BE2C (cell line): ENCODE measurements at regions not wholly inside any gene's neighbourhood (a gene's known extent, or its start where the extent isn't known, plus 50 kb on each side); places are given as distances from the start of the nearest gene placed in this dataset.

ENCODE experiments used
- DNase-seq: peaks from one replicate; pipeline ENCODE4 v3.0.0-alpha.2; 2020
- H3K27me3 ChIP-seq: fragments of 250-450 bp; sonication (Bioruptor Pico); 2 replicates; pipeline ENCODE4 v1.5.1; 2020; ENCODE audit warnings: mild to moderate bottlenecking
- H3K36me3 ChIP-seq: fragments of 250-450 bp; sonication (Bioruptor Pico); 2 replicates; pipeline ENCODE4 v1.5.1; 2020; ENCODE audit warnings: mild to moderate bottlenecking
- H3K4me1 ChIP-seq: fragments of 250-450 bp; sonication (Bioruptor Pico); 2 replicates; pipeline ENCODE4 v1.5.1; 2020
- H3K4me3 ChIP-seq: 2 replicates; pipeline ENCODE4 v1.5.1; 2011; ENCODE audit warnings: low read depth, low read length
- H3K9me3 ChIP-seq: fragments of 250-450 bp; sonication (Bioruptor Pico); 2 replicates; pipeline ENCODE4 v1.5.1; 2020
- TF ChIP-seq, protein P1 (sequence below): IDR thresholded peaks from 2 replicates; pipeline ENCODE4 v1.5.1; 2012; ENCODE audit warnings: mild to moderate bottlenecking, low read depth, low read length

DNA sequence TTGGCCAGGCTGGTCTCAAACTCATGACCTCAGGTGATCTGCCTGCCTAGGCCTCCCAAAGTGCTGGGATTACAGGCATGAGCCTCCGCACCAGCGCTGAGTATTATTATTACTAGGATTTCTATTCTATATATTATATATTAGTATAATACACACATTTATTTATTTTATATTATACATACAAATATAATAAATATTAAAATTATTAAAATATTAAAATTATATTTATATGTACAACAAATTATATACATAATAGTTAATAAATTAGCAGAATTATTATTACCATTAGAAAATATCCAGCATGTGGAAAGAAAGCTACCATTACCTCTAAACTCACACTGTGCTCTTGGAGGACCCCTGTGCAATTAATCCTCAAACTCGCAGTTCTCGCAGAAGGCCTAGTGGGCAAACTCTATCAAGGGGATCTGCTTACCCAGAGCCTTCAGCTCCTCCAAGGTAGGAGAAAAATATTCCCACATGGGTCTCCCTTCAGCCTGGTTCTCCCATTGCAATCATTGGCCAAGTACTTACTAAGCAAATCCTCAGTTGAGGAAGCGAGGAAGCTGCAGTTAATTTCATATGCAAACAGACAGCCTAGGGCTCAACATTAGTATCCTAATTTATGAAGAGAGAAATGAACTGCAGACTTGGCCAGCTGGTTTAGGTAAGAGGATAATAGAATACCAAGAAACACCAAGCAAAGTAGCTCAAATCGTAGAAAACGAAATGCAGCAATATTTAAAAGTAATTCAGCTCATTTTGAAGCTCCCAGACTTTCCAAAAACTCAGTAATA, 241.4 kb upstream of the IRX5 start:
- TF ChIP-seq, protein P1, sequence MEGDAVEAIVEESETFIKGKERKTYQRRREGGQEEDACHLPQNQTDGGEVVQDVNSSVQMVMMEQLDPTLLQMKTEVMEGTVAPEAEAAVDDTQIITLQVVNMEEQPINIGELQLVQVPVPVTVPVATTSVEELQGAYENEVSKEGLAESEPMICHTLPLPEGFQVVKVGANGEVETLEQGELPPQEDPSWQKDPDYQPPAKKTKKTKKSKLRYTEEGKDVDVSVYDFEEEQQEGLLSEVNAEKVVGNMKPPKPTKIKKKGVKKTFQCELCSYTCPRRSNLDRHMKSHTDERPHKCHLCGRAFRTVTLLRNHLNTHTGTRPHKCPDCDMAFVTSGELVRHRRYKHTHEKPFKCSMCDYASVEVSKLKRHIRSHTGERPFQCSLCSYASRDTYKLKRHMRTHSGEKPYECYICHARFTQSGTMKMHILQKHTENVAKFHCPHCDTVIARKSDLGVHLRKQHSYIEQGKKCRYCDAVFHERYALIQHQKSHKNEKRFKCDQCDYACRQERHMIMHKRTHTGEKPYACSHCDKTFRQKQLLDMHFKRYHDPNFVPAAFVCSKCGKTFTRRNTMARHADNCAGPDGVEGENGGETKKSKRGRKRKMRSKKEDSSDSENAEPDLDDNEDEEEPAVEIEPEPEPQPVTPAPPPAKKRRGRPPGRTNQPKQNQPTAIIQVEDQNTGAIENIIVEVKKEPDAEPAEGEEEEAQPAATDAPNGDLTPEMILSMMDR: no peak
- no peaks in the 10 kb centered on the region for H3K9me3 ChIP-seq
- H3K4me1 ChIP-seq: no peaks in the 10 kb centered on the region
- DNase-seq: no peak
- no peaks in the 10 kb centered on the region; the same call in 1 of the 2 replicates for H3K27me3 ChIP-seq
- H3K36me3 ChIP-seq: no peaks in the 10 kb centered on the region
- no peak overlapping the region for H3K4me3 ChIP-seq

- H3K36me3 ChIP-seq: no peaks in the 10 kb centered on the region
- TF ChIP-seq, protein P1: no peak
- no peaks in the 10 kb centered on the region for H3K9me3 ChIP-seq
- DNase-seq: no peak
- no peaks in the 10 kb centered on the region for H3K4me1 ChIP-seq
- no peak overlapping the region for H3K4me3 ChIP-seq
- no peaks in the 10 kb centered on the region; the same call in 1 of the 2 replicates for H3K27me3 ChIP-seq
These were observed 242.3 kb upstream of the IRX5 start for GRCh38 chr16:54688339-54688738.

DNA sequence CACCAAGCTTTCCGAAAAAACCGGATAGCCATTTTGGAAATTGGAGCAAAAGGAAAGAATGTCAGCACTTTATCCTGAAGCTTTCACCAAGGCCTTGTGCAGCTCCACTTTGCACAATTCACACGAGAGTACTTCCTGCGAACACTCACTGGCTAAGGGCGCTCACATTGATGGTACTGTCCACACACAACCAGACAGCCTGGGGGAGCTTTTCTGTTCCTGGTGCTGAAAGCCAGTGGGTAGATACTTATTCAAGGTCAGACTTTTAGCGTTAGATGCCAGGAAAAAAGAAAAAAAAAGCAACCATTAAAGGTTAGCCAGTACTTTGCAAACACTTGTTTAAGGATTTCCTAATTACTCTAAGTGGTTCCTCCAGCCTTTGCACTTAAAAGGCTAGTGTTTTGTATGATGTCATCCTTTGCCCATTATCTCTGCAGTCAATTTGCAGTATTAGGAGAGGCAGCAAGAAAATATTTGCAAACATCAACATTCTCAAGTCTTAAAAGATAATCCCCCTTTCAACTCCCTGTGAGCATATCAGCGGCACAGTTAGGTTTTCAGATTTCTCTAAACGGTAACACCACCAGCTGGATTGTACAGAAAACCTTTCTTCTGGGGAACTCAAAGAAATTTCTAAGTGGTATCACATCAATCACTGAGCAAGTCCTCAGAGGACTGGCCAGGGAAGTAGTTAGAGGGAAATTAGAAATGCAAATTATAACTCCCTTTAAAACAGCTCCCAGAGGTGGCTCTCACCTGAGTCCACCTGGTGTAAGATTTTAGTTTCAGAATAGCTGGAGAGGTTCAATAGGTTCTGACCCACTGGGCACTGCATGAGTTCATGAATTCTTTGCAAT, 243.4 kb upstream of the IRX5 start:
- H3K9me3 ChIP-seq: no peaks in the 10 kb centered on the region
- TF ChIP-seq, protein P1: no peak
- no peaks in the 10 kb centered on the region for H3K4me1 ChIP-seq
- H3K27me3 ChIP-seq: no peaks in the 10 kb centered on the region; the same call in 1 of the 2 replicates
- H3K36me3 ChIP-seq: no peaks in the 10 kb centered on the region
- no peak for DNase-seq
- no peak overlapping the region for H3K4me3 ChIP-seq

DNA sequence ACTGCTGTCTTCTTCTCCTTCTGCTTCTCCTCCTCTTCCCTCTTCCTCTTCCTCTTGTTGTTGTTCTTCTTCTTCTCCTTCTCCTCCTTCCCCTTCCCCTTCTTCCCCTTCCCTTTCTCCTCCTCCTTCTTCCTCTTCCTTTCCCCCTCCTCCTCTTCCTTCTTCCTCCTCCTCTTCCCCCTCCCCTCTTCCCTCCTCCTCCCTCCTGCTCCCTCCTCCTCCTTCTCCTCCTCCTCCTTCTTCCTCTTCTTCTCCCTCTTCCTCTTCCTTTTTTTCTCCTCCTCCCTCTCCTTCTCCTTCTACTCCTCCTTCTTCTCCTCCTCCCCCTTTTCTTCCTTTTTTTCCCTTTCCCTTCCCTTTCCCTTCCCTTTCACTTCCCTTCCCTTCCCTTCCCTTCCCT, 245.0 kb upstream of the IRX5 start:
- TF ChIP-seq, protein P1: no peak

DNA sequence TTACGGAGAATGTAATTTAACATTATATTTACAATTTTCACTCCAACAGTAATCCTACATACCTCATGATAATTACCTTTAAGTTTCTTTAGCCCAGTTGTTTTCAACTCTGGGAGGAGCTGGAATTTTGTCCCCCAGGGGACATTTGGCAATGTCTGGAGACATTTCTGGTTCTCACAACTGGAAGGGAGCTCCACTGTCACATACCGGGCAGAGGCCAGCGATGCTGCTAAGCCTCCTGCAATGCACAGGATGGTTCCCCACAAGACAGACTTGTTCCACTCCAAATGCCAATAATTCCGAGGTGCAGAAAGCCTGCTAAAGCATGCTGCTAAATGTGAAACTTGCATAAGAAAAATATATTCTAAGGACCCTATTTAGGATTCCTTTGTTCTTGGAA, 251.1 kb upstream of the IRX5 start:
- TF ChIP-seq, protein P1: no peak
- H3K9me3 ChIP-seq: no peaks in the 10 kb centered on the region

More for the DNA sequence above, 245.0 kb upstream of the IRX5 start:
- no peak for DNase-seq
- H3K36me3 ChIP-seq: no peaks in the 10 kb centered on the region
- no peaks in the 10 kb centered on the region for H3K9me3 ChIP-seq
- H3K27me3 ChIP-seq: no peaks in the 10 kb centered on the region
- no peak overlapping the region for H3K4me3 ChIP-seq
- H3K4me1 ChIP-seq: no peaks in the 10 kb centered on the region

More for the DNA sequence above, 251.1 kb upstream of the IRX5 start:
- Histone ChIP-seq H3K4me3 (no peak overlapping the region), H3K4me1 (no peaks in the 10 kb centered on the region), H3K36me3 (no peaks in the 10 kb centered on the region), H3K27me3 (no peaks in the 10 kb centered on the region)
- no peak for DNase-seq
